A549 (cell line): ENCODE measurements at regions not wholly inside any gene's neighbourhood (a gene's known extent, or its start where the extent isn't known, plus 50 kb on each side); places are given as distances from the start of the nearest gene placed in this dataset.

Source experiments
- CEBPB ChIP-seq, 2 experiments: fragments of >200 bp in 1 of 2; sonication (Bioruptor Twin) in 1 of 2; formaldehyde crosslinking in 1 of 2; IDR thresholded peaks; 2 replicates each; pipeline ENCODE4 v1.6.1; 2012 to 2016
- EP300 ChIP-seq, 2 experiments: fragments of >200 bp; sonication (Bioruptor Twin); formaldehyde crosslinking; IDR thresholded peaks; 2 replicates in 1 of 2; 3 replicates in 1 of 2; pipeline ENCODE4 v1.6.1; 2016 to 2017
- HDAC2 ChIP-seq: fragments of 200-600 bp; sonication (generic); IDR thresholded peaks from 2 replicates; pipeline ENCODE4 v1.6.1; 2016
- POLR2A ChIP-seq: IDR thresholded peaks from 2 replicates; pipeline ENCODE4 v1.6.1; 2012; ENCODE audit warnings: mild to moderate bottlenecking, low read length
- RAD21 ChIP-seq, 2 experiments: fragments of >200 bp in 1 of 2; sonication (Bioruptor Twin) in 1 of 2; formaldehyde crosslinking in 1 of 2; IDR thresholded peaks in 1 of 2; conservative IDR thresholded peaks in 1 of 2; 2 replicates in 1 of 2; 3 replicates in 1 of 2; pipeline ENCODE4 v1.6.1; 2012 to 2018; ENCODE audit warnings: inconsistent platforms in 1 of 2
- RCOR1 ChIP-seq: fragments of 150-350 bp; IDR thresholded peaks from 2 replicates; pipeline ENCODE4 v1.6.1; 2014; ENCODE audit warnings: antibody characterized with exemption, low read length, low read depth
- SMC3 ChIP-seq: fragments of >200 bp; sonication (Bioruptor Twin); formaldehyde crosslinking; IDR thresholded peaks from 3 replicates; pipeline ENCODE4 v1.6.1; 2018; ENCODE audit warnings: inconsistent platforms
- TF ChIP-seq, protein P1 (sequence below): fragments of >200 bp; sonication (Bioruptor Twin); formaldehyde crosslinking; IDR thresholded peaks from 3 replicates; pipeline ENCODE4 v1.5.1; 2016
- TF ChIP-seq, protein P2 (sequence below): fragments of 150-350 bp; IDR thresholded peaks from 2 replicates; pipeline ENCODE4 v1.6.1; 2014; ENCODE audit warnings: low read depth, mild to moderate bottlenecking, low read length
- TF ChIP-seq, protein P3 (sequence below): fragments of 250-450 bp; sonication (Bioruptor Pico); IDR thresholded peaks from 2 replicates; pipeline ENCODE4 v1.5.0; 2021; ENCODE audit warnings: mild to moderate bottlenecking, moderate library complexity, borderline replicate concordance
- TF ChIP-seq, protein P4 (sequence below): fragments of 200-600 bp; sonication (generic); IDR thresholded peaks from 2 replicates; pipeline ENCODE4 v1.6.1; 2016; ENCODE audit warnings: antibody characterized with exemption, mild to moderate bottlenecking, moderate library complexity
- TF ChIP-seq, protein P5 (sequence below): IDR thresholded peaks from 2 replicates; pipeline ENCODE4 v1.6.1; 2012
- TF ChIP-seq, protein P6 (sequence below): fragments of >200 bp; sonication (Bioruptor Twin); formaldehyde crosslinking; IDR thresholded peaks from 3 replicates; pipeline ENCODE4 v1.6.1; 2016

DNA sequence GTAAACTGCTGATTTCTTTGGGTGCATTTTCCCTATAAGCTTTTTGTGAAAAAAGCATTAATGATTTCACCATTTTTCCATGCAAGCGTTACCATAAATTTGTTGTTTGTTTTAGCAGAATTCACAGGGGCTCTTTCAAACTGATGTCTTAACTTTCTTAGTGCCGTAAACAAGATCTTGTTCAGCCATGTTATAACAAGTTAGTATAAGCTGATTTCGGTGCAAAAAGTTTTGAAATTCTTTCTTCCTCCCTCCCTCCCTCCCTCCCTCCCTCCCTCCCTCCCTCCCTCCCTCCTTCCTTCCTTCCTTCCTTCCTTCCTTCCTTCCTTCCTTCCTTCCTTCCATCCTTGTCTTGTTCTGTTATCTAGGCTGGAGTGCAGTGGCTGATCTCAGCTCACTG lies 71.7 kb upstream of the CHORDC1 start:
- TF ChIP-seq, protein P1, sequence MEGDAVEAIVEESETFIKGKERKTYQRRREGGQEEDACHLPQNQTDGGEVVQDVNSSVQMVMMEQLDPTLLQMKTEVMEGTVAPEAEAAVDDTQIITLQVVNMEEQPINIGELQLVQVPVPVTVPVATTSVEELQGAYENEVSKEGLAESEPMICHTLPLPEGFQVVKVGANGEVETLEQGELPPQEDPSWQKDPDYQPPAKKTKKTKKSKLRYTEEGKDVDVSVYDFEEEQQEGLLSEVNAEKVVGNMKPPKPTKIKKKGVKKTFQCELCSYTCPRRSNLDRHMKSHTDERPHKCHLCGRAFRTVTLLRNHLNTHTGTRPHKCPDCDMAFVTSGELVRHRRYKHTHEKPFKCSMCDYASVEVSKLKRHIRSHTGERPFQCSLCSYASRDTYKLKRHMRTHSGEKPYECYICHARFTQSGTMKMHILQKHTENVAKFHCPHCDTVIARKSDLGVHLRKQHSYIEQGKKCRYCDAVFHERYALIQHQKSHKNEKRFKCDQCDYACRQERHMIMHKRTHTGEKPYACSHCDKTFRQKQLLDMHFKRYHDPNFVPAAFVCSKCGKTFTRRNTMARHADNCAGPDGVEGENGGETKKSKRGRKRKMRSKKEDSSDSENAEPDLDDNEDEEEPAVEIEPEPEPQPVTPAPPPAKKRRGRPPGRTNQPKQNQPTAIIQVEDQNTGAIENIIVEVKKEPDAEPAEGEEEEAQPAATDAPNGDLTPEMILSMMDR: no peak
- TF ChIP-seq POLR2A (no peak), RAD21 (conservative IDR thresholded peaks at IDR 0.05 in 1 of 2, IDR thresholded peaks at IDR 0.05 in 1 of 2) (no peak), CEBPB (IDR thresholded peaks at IDR 0.05) (no peak), RCOR1 (no peak), SMC3 (no peak), HDAC2 (no peak), EP300 (IDR thresholded peaks at IDR 0.05) (no peak)
- TF ChIP-seq, protein P2, sequence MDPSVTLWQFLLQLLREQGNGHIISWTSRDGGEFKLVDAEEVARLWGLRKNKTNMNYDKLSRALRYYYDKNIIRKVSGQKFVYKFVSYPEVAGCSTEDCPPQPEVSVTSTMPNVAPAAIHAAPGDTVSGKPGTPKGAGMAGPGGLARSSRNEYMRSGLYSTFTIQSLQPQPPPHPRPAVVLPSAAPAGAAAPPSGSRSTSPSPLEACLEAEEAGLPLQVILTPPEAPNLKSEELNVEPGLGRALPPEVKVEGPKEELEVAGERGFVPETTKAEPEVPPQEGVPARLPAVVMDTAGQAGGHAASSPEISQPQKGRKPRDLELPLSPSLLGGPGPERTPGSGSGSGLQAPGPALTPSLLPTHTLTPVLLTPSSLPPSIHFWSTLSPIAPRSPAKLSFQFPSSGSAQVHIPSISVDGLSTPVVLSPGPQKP: no peak
- TF ChIP-seq, protein P3, sequence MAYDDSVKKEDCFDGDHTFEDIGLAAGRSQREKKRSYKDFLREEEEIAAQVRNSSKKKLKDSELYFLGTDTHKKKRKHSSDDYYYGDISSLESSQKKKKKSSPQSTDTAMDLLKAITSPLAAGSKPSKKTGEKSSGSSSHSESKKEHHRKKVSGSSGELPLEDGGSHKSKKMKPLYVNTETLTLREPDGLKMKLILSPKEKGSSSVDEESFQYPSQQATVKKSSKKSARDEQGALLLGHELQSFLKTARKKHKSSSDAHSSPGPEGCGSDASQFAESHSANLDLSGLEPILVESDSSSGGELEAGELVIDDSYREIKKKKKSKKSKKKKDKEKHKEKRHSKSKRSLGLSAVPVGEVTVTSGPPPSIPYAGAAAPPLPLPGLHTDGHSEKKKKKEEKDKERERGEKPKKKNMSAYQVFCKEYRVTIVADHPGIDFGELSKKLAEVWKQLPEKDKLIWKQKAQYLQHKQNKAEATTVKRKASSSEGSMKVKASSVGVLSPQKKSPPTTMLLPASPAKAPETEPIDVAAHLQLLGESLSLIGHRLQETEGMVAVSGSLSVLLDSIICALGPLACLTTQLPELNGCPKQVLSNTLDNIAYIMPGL (CRISPR knock-in tag): no peak
- TF ChIP-seq, protein P4, sequence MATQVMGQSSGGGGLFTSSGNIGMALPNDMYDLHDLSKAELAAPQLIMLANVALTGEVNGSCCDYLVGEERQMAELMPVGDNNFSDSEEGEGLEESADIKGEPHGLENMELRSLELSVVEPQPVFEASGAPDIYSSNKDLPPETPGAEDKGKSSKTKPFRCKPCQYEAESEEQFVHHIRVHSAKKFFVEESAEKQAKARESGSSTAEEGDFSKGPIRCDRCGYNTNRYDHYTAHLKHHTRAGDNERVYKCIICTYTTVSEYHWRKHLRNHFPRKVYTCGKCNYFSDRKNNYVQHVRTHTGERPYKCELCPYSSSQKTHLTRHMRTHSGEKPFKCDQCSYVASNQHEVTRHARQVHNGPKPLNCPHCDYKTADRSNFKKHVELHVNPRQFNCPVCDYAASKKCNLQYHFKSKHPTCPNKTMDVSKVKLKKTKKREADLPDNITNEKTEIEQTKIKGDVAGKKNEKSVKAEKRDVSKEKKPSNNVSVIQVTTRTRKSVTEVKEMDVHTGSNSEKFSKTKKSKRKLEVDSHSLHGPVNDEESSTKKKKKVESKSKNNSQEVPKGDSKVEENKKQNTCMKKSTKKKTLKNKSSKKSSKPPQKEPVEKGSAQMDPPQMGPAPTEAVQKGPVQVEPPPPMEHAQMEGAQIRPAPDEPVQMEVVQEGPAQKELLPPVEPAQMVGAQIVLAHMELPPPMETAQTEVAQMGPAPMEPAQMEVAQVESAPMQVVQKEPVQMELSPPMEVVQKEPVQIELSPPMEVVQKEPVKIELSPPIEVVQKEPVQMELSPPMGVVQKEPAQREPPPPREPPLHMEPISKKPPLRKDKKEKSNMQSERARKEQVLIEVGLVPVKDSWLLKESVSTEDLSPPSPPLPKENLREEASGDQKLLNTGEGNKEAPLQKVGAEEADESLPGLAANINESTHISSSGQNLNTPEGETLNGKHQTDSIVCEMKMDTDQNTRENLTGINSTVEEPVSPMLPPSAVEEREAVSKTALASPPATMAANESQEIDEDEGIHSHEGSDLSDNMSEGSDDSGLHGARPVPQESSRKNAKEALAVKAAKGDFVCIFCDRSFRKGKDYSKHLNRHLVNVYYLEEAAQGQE: no peak
- TF ChIP-seq, protein P5, sequence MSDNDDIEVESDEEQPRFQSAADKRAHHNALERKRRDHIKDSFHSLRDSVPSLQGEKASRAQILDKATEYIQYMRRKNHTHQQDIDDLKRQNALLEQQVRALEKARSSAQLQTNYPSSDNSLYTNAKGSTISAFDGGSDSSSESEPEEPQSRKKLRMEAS: no peak
- TF ChIP-seq, protein P6, sequence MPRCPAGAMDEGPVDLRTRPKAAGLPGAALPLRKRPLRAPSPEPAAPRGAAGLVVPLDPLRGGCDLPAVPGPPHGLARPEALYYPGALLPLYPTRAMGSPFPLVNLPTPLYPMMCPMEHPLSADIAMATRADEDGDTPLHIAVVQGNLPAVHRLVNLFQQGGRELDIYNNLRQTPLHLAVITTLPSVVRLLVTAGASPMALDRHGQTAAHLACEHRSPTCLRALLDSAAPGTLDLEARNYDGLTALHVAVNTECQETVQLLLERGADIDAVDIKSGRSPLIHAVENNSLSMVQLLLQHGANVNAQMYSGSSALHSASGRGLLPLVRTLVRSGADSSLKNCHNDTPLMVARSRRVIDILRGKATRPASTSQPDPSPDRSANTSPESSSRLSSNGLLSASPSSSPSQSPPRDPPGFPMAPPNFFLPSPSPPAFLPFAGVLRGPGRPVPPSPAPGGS: no peak
